ENCODE measurements at regions not wholly inside any gene's neighbourhood (a gene's known extent, or its start where the extent isn't known, plus 50 kb on each side); places are given as distances from the start of the nearest gene placed in this dataset.
"Not testable (repeated sequence)": the region's sequence is repeated elsewhere in the genome, so short reads cannot be mapped to it uniquely, and the experiment has no call there.

DNA sequence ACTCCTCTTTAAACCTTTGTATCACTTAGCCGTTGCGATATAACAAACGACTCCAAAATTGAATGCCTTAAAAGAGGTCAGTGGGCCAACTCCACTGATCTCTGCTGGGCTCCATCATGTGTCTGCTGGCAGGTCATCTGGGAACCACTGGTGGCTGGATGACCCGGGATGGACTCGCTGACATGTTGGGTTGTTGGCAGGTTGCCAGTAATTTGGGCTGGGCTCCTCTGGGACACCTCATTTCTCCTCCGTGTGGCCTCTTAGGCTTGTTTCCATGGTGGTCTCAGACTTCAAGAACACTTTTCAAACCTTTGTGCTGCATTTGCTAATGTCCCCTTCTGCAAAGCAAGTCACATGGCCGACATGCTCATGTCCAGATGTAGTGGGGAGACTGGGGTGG, 139.3 kb upstream of the POU3F1 start:
- no peak overlapping the region for H3K4me3 ChIP-seq (ENCODE audit: low read depth, low read length)
- TF ChIP-seq, protein P1, sequence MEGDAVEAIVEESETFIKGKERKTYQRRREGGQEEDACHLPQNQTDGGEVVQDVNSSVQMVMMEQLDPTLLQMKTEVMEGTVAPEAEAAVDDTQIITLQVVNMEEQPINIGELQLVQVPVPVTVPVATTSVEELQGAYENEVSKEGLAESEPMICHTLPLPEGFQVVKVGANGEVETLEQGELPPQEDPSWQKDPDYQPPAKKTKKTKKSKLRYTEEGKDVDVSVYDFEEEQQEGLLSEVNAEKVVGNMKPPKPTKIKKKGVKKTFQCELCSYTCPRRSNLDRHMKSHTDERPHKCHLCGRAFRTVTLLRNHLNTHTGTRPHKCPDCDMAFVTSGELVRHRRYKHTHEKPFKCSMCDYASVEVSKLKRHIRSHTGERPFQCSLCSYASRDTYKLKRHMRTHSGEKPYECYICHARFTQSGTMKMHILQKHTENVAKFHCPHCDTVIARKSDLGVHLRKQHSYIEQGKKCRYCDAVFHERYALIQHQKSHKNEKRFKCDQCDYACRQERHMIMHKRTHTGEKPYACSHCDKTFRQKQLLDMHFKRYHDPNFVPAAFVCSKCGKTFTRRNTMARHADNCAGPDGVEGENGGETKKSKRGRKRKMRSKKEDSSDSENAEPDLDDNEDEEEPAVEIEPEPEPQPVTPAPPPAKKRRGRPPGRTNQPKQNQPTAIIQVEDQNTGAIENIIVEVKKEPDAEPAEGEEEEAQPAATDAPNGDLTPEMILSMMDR (IDR thresholded peaks at IDR 0.05; ENCODE audit: control insufficient read depth, extremely low read depth, insufficient read depth): no peak
- DNase-seq (ENCODE audit: low read depth): no peak

DNA sequence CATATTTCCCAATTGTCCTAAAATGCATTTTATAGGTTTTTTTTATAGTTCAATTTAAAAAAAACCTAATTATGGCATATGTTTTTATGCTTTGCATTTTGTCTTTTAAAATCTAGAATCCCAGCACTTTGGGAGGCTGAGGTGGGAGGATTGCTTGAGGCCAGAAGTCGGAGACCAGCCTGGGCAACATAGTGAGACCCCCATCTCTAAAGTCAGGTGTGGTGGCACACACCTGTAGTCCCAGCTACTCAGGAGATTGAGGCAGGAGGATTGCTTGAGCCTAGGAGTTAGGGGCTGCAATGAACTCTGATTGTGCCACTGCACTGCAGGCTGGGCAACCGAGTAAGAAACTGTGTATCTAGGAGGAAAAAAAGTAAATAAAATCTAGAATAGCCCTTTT, 137.2 kb upstream of the POU3F1 start:
- no peak for DNase-seq (ENCODE audit: low read depth)
- H3K4me3 ChIP-seq (ENCODE audit: low read depth, low read length): no peak overlapping the region
- TF ChIP-seq, protein P1 (IDR thresholded peaks at IDR 0.05; ENCODE audit: control insufficient read depth, extremely low read depth, insufficient read depth): no peak

DNA sequence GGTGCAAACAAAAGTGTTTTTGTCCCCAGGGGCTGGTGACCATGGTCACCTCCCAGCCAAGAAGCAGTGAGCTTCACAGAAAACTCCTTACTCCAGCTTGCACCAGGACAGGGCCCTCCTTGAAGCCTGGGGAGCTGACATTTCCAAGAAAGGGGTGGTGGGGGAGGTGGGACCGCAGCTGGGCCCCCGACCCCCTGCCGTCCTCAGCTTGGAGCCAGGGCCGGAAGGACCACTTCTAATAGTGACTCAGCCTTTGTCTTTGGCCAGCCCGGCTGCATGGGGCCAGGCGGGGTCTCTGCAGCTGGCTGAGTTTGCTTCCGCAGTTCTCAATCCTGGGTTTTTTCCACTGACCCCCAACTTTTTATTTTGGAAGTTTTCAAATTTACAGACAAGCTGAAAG, 136.5 kb upstream of the POU3F1 start:
- TF ChIP-seq, protein P1 (IDR thresholded peaks at IDR 0.05; ENCODE audit: control insufficient read depth, extremely low read depth, insufficient read depth): no peak
- no peak for DNase-seq (ENCODE audit: low read depth)
- no peak overlapping the region for H3K4me3 ChIP-seq (ENCODE audit: low read depth, low read length)

DNA sequence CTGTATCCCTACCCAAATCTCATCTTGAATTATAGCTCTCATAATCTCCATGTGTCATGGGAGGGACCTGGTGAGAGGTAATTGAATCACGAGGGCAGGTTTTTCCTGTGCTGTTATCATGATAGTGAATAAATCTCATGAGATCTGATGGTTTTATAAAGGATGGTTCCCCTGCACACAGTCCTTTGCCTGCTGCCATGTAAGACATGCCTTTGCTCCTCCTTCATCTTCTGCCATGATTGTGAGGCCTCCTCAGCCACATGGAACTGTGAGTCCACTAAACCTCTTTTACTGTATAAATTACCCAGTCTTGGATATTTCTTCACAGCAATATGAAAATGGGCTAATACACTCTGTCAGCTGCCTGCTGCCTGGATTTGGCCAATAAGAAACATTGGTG, 133.8 kb upstream of the POU3F1 start:
- DNase-seq (ENCODE audit: low read depth); H3K4me3 ChIP-seq (ENCODE audit: low read depth, low read length): not testable (repeated sequence)

DNA sequence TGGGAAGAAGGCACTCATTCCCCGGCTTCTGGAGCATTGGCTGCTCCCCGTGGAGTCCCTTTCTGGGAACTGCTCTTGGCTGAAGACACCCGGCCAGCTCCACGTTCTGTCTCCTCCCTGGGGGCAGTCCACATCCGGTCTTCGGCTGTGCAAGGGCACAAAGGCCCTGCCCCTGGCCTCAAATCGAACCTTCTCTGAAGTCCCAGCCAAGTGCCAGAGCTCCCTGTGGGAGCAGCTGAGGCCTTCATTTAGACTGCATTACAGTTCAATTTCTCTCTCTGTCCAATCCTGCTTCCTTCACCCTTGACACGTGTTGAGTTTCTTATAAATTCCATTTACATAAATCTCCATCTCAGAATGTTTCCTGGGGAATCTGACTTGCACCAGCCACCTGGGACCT, 132.9 kb upstream of the POU3F1 start:
- no peak overlapping the region for H3K4me3 ChIP-seq (ENCODE audit: low read depth, low read length)
- TF ChIP-seq, protein P1 (IDR thresholded peaks at IDR 0.05; ENCODE audit: control insufficient read depth, extremely low read depth, insufficient read depth): no peak
- DNase-seq (ENCODE audit: low read depth): no peak

DNA sequence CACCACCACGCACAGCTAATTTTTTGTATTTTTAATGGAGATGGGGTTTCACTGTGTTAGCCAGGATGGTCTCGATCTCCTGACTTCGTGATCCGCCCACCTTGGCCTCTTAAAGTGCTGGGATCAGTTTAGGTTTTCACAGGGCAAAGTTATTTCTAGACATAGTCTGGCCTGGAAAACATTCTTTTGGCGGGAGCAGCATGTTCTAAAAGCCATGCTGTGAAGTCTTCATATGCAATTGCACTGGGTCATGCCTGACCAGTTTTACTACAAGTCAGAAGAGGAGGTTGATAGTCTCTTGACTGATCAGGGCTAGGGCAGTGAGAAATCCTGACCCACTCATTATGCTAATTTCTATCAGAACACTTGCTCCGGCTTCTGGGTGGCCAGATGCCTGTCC, 131.6 kb upstream of the POU3F1 start:
- no peak for DNase-seq (ENCODE audit: low read depth)
- TF ChIP-seq, protein P1 (IDR thresholded peaks at IDR 0.05; ENCODE audit: control insufficient read depth, extremely low read depth, insufficient read depth): no peak
- H3K4me3 ChIP-seq (ENCODE audit: low read depth, low read length): no peak overlapping the region

DNA sequence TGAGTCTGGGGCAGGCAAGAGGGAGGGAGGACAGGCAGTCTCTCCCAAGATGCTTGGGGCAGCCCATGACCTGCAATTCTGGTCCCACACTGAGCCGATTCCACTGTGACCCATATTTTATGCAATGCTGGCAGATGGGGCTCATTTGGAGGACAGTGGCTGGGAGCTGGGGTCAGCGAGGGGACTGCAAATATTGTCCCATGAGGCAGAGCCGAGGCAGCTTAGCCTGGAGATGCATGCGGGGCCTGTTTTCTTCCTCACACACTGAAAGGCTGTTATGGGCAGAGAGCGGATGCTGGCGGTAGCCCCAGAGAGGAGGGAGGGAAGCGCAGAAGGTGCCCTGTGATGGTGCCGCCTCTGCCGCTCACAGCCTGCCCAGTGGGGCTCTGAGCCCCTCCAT, 128.5 kb upstream of the POU3F1 start:
- H3K4me3 ChIP-seq (ENCODE audit: low read depth, low read length): no peak overlapping the region
- TF ChIP-seq, protein P1 (IDR thresholded peaks at IDR 0.05; ENCODE audit: control insufficient read depth, extremely low read depth, insufficient read depth): no peak
- DNase-seq (ENCODE audit: low read depth): no peak

DNA sequence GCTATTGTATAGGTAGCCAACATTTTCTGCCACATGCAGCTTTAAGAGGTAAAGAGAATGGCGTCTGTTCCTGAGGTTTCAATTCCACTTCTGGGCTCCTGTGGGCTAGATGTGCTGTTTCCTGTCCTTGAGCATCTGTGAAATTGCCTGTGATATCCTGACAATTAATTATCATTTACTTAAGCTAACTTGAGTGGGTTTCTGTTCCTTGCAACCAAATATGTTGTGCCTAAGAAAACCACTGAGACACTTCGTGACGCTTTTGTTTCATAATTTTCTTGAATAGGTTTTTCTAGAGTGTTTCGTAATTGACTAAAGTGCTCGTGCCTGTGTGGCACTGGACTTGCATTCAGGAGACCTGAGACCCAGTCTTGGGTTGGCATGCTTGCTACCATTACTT, 127.3 kb upstream of the POU3F1 start:
- TF ChIP-seq, protein P1 (IDR thresholded peaks at IDR 0.05; ENCODE audit: control insufficient read depth, extremely low read depth, insufficient read depth): no peak
- H3K4me3 ChIP-seq (ENCODE audit: low read depth, low read length): no peak overlapping the region

More for the DNA sequence above, 127.3 kb upstream of the POU3F1 start:
- no peak for DNase-seq (ENCODE audit: low read depth)
